ENCODE measurements at regions not wholly inside any gene's neighbourhood (a gene's known extent, or its start where the extent isn't known, plus 50 kb on each side); places are given as distances from the start of the nearest gene placed in this dataset.

DNA sequence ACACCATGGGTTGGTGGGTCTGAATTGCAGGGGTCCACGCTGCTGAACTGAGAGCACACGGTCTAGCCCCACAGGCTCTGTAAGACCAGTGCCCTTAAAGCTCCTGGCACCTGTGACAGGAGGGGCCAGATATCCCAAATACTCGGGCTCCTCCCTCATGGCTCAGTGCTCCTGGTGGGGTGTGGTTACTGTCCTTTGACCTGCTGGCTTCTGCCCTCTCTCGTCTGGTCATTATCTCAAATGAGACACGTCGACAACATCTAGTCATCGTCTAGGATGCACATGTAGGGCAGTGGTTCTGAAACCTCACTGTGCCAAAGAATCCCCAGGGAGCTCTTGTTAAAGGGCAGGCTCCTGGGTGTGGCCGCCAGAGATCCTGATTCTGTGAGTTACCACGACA lies 258.4 kb downstream of the LOXHD1 start:
- H3K9me3 ChIP-seq: no peaks in the 10 kb centered on the region
- 26% methylated on average over 6 of the region's 9 CpGs for WGBS (ENCODE audit: missing lambda C conversion rate)
- FAIRE-seq (no peak), ATAC-seq (no peak), DNase-seq (ENCODE audit: low read depth in 1 of 2, low spot score in 1 of 2) (peak in 1 of 2 experiments; percentile 8)
- no peak for TF ChIP-seq SREBF2 (IDR thresholded peaks at IDR 0.05)
- TF ChIP-seq HDAC2 (IDR thresholded peaks at IDR 0.05): no peak
- no peak for TF ChIP-seq POLR2A (IDR thresholded peaks at IDR 0.05; ENCODE audit: low read length)
- TF ChIP-seq RCOR1 (IDR thresholded peaks at IDR 0.05; ENCODE audit: low read depth, low read length): no peak
- no peak for TF ChIP-seq NR3C1 (IDR thresholded peaks at IDR 0.05)
- TF ChIP-seq, protein P1, sequence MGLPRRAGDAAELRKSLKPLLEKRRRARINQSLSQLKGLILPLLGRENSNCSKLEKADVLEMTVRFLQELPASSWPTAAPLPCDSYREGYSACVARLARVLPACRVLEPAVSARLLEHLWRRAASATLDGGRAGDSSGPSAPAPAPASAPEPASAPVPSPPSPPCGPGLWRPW (IDR thresholded peaks at IDR 0.05): no peak
- TF ChIP-seq HOXB13 (CRISPR knock-in tag; IDR thresholded peaks at IDR 0.05; ENCODE audit: low read depth): no peak
- no peak for TF ChIP-seq JUNB (IDR thresholded peaks at IDR 0.05)
- no peak for TF ChIP-seq FOSL2 (IDR thresholded peaks at IDR 0.05)
- no peak for TF ChIP-seq FOSL2 (CRISPR knock-in tag; IDR thresholded peaks at IDR 0.05)
- no peak for TF ChIP-seq KDM5A (IDR thresholded peaks at IDR 0.05)
- no peak for TF ChIP-seq HEYL (CRISPR knock-in tag; IDR thresholded peaks at IDR 0.05)
- no peak for TF ChIP-seq MAFK (IDR thresholded peaks at IDR 0.05; ENCODE audit: partially characterized antibody)
- TF ChIP-seq TP53 (CRISPR knock-in tag; IDR thresholded peaks at IDR 0.05): no peak
- no peak for TF ChIP-seq RNF2 (IDR thresholded peaks at IDR 0.05; ENCODE audit: borderline replicate concordance, low read depth)
- TF ChIP-seq, protein P2, sequence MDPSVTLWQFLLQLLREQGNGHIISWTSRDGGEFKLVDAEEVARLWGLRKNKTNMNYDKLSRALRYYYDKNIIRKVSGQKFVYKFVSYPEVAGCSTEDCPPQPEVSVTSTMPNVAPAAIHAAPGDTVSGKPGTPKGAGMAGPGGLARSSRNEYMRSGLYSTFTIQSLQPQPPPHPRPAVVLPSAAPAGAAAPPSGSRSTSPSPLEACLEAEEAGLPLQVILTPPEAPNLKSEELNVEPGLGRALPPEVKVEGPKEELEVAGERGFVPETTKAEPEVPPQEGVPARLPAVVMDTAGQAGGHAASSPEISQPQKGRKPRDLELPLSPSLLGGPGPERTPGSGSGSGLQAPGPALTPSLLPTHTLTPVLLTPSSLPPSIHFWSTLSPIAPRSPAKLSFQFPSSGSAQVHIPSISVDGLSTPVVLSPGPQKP (IDR thresholded peaks at IDR 0.05; ENCODE audit: low read depth, low read length): no peak
- no peak for TF ChIP-seq MAZ (IDR thresholded peaks at IDR 0.05; ENCODE audit: borderline replicate concordance, low read depth, low read length)
- H3K4me2 ChIP-seq: no peak overlapping the region
- no peaks in the 10 kb centered on the region for H3K4me1 ChIP-seq
- CTCF ChIA-PET: no interaction called here
- POLR2A ChIA-PET: no interaction called here
- H3K27ac ChIP-seq: no peak overlapping the region
- no peak overlapping the region for H3K4me3 ChIP-seq

DNA sequence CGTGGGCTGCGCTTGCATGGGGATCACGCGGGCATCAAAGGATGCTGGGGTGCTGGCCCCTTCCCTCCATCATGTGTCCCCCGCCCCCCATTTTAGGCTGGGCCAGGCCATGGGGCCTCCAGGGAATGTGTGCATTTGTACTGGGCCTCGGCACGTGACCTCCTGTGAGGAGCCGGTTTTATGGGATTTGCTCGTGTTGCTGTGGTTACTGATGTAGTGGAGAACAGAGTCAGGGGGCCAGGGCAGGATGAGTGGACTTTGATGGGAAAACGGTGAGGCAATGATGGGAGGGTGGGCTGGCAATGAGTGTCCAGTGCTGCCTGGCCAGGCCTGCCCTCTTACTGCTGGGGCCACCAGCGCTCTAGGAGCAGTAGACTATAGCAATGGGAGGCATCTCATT lies 257.7 kb downstream of the LOXHD1 start:
- no peak for DNase-seq (ENCODE audit: low read depth in 1 of 2, low spot score in 1 of 2)
- TF ChIP-seq TP53 (CRISPR knock-in tag; IDR thresholded peaks at IDR 0.05): no peak
- TF ChIP-seq, protein P2 (IDR thresholded peaks at IDR 0.05; ENCODE audit: low read depth, low read length): no peak
- no peak for TF ChIP-seq TFCP2L1 (CRISPR knock-in tag; IDR thresholded peaks at IDR 0.05)
- no peak for TF ChIP-seq FOSL2 (IDR thresholded peaks at IDR 0.05)
- no peak for TF ChIP-seq FOSL2 (CRISPR knock-in tag; IDR thresholded peaks at IDR 0.05)
- TF ChIP-seq, protein P3, sequence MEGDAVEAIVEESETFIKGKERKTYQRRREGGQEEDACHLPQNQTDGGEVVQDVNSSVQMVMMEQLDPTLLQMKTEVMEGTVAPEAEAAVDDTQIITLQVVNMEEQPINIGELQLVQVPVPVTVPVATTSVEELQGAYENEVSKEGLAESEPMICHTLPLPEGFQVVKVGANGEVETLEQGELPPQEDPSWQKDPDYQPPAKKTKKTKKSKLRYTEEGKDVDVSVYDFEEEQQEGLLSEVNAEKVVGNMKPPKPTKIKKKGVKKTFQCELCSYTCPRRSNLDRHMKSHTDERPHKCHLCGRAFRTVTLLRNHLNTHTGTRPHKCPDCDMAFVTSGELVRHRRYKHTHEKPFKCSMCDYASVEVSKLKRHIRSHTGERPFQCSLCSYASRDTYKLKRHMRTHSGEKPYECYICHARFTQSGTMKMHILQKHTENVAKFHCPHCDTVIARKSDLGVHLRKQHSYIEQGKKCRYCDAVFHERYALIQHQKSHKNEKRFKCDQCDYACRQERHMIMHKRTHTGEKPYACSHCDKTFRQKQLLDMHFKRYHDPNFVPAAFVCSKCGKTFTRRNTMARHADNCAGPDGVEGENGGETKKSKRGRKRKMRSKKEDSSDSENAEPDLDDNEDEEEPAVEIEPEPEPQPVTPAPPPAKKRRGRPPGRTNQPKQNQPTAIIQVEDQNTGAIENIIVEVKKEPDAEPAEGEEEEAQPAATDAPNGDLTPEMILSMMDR (IDR thresholded peaks at IDR 0.05): no peak
- no peaks in the 10 kb centered on the region for H3K4me1 ChIP-seq
- H3K27ac ChIP-seq: no peak overlapping the region
- CTCF ChIA-PET: no interaction called here
- ATAC-seq: no peak
- 66% methylated on average over 4 of the region's 11 CpGs for WGBS (ENCODE audit: missing lambda C conversion rate)
- no peaks in the 10 kb centered on the region for H3K9me3 ChIP-seq
- no peak overlapping the region for H3K4me3 ChIP-seq
- no peak overlapping the region for H3K4me2 ChIP-seq
- POLR2A ChIA-PET: no interaction called here
- no peak for FAIRE-seq

DNA sequence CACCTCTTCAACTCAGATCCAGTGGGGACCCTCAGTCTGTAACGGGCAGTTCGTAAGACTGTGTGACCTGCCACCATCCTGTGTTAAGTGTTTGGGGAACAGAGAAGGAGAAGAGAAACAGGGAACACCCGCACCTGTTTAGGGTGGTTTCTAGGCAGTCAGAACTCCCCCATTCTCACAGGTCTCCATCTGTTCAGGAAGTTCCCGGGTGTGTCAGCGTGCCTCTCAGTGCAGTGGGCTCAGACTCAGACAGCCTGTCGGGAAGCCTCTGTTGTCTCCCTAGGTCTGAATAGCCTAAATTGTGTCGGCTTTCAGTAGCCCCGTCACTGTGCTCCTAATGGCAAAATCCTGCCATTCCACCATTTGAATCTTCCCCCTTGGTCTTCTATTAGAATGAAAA lies 256.6 kb downstream of the LOXHD1 start:
- 79% methylated on average over 7 of the region's 8 CpGs for WGBS (ENCODE audit: missing lambda C conversion rate)
- Histone ChIP-seq H3K9me3 (no peaks in the 10 kb centered on the region), H3K4me1 (no peaks in the 10 kb centered on the region), H3K4me3 (no peak overlapping the region), H3K27ac (no peak overlapping the region), H3K4me2 (no peak overlapping the region)
- DNase-seq (ENCODE audit: low read depth in 1 of 2, low spot score in 1 of 2) (no peak), ATAC-seq (no peak), FAIRE-seq (no peak)
- no peak for TF ChIP-seq KDM5A (IDR thresholded peaks at IDR 0.05)
- ChIA-PET POLR2A (no interaction called here), CTCF (no interaction called here)

Measured in A549 (cell line).